Activated T-cell treated with anti-CD3 and anti-CD28 coated beads for 1 hour (primary cell): ENCODE measurements at regions not wholly inside any gene's neighbourhood (a gene's known extent, or its start where the extent isn't known, plus 50 kb on each side); places are given as distances from the start of the nearest gene placed in this dataset.

Experiments used
- DNase-seq: peaks from one replicate; pipeline ENCODE4 v3.0.0-alpha.2; 2020; ENCODE audit warnings: low read depth

- no peak for DNase-seq
Observed at GRCh38 chr9:81390792-81391456, 298.4 kb downstream of the TLE1 start.

- no peak for DNase-seq
Observed at GRCh38 chr9:81389569-81389993, 299.8 kb downstream of the TLE1 start.

- DNase-seq: no peak
Observed at GRCh38 chr9:81388831-81389230, 300.5 kb downstream of the TLE1 start.

GRCh38 chr9:81387360-81388106, 301.8 kb downstream of the TLE1 start:
- no peak for DNase-seq

- DNase-seq: no peak
Observed at GRCh38 chr9:81384911-81385310, 304.4 kb downstream of the TLE1 start.

DNA sequence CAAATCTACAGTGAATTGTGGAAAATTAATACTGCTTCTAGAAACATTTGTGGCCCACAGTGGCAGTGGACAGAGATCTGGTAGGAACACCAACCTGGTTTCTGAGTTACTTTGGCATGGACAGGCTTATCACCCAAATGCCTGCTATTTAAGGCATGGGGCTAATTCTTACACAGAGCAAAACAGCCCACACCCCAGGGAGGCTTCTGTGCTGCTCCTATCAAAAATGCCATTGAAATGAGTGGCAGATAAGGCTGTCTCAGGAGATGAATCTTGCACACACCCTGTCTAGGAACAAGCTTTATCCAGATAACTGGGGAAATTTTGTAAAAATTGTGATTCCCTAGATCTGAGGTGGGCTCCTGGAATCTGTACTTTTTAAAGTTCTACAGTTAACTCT, 307.1 kb downstream of the TLE1 start:
- DNase-seq: no peak

GRCh38 chr9:81381694-81382093, 307.7 kb downstream of the TLE1 start:
- DNase-seq: no peak

DNA sequence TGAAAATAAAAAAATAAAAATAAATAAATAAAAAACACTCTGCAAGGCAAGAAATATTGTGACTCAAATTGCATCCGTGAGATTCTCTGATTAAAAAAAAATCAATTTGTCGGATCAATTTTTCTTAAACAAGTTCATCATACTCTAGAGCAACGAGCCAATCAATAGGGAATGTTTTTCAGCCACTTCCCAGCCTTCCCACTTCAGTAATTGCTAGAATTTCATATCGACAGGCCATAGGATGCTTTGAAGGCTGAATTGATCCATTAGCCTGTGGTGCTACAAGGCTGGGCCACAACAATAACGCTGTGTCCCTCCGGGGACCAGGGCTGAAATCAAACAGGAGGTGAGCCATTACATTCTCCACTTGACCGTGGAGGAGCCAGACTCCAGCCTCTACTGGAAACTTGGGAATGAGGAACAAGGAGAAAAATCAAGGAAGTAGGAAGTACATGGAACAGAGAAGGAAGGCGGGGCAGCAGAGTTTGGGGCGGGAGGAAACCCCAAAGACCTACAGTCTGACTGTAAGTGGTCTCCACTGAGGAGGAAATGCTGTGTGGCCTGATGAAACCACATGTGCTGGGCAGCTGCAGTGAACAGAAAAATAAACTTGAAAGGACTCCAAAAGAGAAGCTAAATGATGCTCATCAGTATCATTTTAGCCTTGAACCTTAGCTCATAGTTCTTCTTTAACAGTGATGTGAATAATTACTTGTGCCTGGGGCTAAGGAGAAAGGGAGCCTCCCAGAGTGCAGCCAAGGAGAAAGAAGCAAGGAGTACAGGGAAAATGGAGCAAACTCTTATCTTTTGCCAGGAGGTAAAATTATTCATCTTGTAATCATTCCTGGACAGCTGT, 308.6 kb downstream of the TLE1 start:
- no peak for DNase-seq

GRCh38 chr9:81379655-81380054, 309.7 kb downstream of the TLE1 start:
- no peak for DNase-seq

DNA sequence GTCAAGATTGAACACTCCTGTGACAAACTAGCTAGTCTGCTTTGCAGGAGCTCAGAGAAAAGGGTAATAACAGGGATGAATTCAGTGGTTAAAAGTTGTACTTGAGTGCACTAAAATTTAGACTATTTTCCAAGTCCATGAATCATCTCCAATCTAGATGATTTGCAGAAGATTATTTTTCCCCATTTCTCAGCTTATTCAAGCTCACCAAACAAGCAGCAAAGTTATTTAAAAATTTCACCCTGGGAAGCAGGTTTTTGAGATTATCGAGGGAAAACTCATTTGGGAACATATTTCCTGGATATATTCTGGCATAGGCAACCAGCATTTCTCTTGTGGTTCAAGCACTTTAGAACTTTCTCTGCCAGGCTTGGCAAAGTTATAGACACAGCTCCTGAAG, 311.4 kb downstream of the TLE1 start:
- DNase-seq: no peak

- DNase-seq: no peak
Observed at GRCh38 chr9:81377320-81377719, 312.0 kb downstream of the TLE1 start.

DNA sequence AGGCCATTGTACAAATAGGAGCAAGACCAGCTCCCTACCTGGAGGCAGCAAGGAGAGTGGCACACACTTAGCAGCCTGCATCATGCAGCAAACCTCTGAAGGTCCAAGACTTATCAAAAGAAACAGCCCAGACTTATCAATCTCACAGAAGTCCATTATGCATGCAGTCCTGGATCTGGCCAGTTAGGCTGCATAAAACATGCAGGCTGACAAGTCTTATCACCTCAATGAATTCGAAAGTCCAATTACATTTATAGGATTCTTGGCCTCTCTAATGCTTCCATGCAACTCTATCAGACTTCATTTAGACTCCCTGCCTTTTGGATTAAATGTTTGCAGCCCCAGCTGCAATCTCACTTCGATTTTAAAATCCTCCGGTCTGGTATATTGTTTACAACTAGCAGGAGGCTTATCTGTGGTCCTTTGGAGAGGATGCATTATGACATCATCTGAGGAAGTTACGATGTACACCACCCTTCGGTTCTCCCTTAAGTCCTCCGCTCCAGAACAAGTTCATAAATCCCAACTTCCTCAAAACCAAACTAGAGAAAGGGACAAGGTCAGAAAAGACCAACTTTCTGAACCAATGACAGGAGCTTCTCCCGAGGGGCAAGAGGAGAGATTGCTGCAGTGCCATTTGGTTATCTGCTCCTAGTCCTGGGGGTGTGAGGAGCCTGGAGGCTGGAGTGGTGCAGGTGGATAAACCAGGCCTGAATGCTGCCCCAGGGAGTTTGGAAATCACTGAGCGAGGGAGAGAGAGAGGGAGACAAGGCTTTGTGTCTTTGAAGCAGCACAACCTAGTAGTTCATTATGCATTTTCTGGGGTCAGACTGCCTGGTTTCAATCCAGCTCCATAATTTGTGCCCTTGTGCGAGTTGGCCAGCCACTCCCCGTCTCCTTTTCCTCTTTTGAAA, 313.9 kb downstream of the TLE1 start:
- DNase-seq: no peak

- DNase-seq: no peak
Observed at GRCh38 chr9:81374459-81375186, 314.7 kb downstream of the TLE1 start.

- no peak for DNase-seq
Observed at GRCh38 chr9:81373294-81373693, 316.1 kb downstream of the TLE1 start.

DNA sequence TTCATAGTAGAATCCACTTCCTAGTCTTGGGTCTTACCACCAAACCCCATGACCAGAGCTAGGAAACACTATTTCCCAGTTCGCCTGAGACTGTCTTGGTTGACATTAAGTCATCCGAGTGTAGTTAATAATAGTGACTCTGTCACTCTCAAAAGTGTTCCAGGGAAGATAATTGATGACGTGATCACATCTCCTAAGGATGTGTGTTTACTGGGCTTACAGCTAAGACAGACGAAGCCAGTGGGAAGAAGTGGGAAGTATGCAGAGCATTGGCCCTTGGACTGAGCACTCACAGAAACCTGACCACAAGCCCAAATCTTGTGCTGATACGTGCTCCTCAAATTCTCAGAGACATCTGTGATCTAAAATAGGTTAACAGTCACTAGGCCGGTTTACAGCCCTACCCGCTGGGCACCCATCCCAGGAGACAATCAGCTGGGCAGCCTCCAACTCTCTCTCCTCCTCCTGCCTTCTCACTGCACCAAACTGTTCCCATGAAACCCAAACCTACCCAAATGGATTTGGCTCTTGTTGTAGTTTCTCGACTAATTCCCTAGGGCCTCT, 316.6 kb downstream of the TLE1 start:
- no peak for DNase-seq

GRCh38 chr9:81371824-81372223, 317.5 kb downstream of the TLE1 start:
- DNase-seq: no peak

- DNase-seq: no peak
Observed at GRCh38 chr9:81370650-81371049, 318.7 kb downstream of the TLE1 start.

DNA sequence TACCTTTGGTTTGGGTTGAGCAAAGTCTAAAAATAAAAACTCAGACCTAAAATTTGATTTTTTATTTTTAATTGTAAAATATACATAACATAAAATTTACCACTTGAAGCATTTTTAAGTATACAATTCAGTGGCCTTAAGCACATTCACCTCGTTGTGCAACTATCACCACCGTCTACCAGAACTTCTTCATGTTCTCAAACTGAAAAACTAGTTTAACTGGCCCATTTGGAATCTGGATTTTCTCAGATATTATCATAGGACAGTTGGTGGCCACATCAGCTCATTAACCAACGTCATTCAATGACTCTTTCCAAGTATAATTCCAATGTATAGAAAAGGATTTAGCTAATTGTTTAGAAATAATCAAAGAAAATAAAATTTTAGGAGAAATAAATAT, 319.3 kb downstream of the TLE1 start:
- DNase-seq: no peak

DNA sequence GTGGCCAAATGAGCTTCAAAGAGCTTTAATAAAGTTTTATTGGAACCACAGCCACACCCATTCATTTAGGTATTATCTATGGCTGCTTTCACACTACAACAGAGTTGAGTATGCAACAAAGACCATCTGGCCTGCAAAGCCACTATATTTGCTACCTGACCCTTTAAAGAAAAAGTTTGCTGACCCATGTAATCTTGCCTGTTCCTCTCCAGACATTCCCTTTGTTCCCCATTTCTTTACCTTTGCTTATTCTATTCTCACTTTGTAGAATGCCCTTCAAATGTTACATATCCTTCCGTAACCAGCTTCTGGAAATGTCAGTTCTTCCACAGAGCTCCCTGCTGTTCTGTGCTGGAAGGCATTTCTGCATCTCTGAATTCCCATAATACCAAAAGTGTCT, 320.2 kb downstream of the TLE1 start:
- DNase-seq: no peak

DNA sequence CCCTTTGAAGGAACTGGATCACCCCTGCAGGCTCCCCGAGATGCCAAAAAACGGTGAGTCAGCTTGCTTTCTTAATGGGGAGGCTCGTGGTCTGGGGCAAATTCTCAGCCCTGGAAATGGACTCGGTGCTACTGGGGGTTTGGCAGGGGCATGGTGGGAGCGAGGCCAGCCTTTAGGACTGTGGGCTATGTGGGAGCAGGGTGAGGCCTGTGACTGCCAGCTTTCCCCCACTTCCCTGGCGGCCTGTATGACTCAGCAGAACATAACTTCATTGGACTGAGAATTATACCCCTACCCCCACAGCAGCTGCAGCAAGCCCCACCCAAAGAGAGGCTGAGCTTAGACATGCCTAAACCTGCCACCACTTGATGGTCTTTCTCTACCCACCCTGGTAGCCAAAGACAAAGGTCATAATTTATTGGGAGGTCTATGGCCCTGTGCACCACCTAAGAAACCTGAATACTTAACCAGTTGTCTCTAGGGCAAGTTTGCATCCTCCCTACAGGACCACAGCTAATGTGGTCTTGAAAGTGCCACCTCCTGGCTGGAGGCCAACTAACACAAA, 325.3 kb downstream of the TLE1 start:
- no peak for DNase-seq
